OCI-LY3 (cell line): ENCODE measurements at regions not wholly inside any gene's neighbourhood (a gene's known extent, or its start where the extent isn't known, plus 50 kb on each side); places are given as distances from the start of the nearest gene placed in this dataset.

Source experiments
- EZH2phosphoT487 ChIP-seq: fragments of 200-600 bp; shearing (Covaris generic); IDR thresholded peaks from 2 replicates; pipeline ENCODE4 v1.6.1; 2018; ENCODE audit warnings: antibody characterized with exemption, mixed run types, low read depth
- TF ChIP-seq, protein P1 (sequence below): fragments of 200-600, 300-600 bp; sonication (generic); IDR thresholded peaks from 2 replicates; pipeline ENCODE4 v1.5.1; 2014; ENCODE audit warnings: antibody characterized with exemption, low read length, low read depth

DNA sequence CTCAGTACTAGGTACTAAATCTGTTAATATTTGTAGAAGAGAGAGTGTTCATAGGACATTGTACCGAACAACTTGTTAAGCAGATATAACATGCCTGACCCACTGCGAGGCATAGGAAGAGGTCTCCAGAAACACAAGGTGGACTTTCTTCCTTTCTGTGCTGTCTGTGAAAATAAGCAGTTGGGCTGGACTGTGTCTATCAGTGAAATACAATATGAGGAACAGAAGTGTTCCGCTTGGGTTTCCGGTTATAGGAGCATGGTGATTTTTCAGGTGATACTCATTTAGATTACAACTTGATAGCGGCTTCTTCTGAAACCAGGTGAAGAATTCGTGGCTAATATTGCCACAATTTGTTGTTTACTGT lies 60.9 kb upstream of the TLR4 start:
- TF ChIP-seq, protein P1, sequence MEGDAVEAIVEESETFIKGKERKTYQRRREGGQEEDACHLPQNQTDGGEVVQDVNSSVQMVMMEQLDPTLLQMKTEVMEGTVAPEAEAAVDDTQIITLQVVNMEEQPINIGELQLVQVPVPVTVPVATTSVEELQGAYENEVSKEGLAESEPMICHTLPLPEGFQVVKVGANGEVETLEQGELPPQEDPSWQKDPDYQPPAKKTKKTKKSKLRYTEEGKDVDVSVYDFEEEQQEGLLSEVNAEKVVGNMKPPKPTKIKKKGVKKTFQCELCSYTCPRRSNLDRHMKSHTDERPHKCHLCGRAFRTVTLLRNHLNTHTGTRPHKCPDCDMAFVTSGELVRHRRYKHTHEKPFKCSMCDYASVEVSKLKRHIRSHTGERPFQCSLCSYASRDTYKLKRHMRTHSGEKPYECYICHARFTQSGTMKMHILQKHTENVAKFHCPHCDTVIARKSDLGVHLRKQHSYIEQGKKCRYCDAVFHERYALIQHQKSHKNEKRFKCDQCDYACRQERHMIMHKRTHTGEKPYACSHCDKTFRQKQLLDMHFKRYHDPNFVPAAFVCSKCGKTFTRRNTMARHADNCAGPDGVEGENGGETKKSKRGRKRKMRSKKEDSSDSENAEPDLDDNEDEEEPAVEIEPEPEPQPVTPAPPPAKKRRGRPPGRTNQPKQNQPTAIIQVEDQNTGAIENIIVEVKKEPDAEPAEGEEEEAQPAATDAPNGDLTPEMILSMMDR: no peak
- TF ChIP-seq EZH2phosphoT487: no peak
